Adrenal gland (tissue), 5 donors: ENCODE measurements at regions not wholly inside any gene's neighbourhood (a gene's known extent, or its start where the extent isn't known, plus 50 kb on each side); places are given as distances from the start of the nearest gene placed in this dataset.

Experiments
- POLR2A ChIP-seq, 2 donors: fragments of 450-650 bp; IDR thresholded peaks; one replicate each; pipeline ENCODE4 v1.6.1; 2017; ENCODE audit warnings: antibody characterized with exemption in 2 of 2, mild to moderate bottlenecking in 2 of 2, moderate library complexity in 1 of 2
- TF ChIP-seq, protein P1 (sequence below), 6 experiments: fragments of 450-650 bp in 4 of 6; fragments of 200-600 bp in 2 of 6; sonication (generic) in 1 of 6; IDR thresholded peaks; 1 replicate in 5 of 6; 2 replicates in 1 of 6; pipeline versions ENCODE4 v1.5.1 to v1.8.0; 2016 to 2021; ENCODE audit warnings: antibody characterized with exemption in 6 of 6, mild to moderate bottlenecking in 2 of 6, moderate library complexity in 1 of 6
- donor health status: DM: no; HTN: no; CAD: no.

DNA sequence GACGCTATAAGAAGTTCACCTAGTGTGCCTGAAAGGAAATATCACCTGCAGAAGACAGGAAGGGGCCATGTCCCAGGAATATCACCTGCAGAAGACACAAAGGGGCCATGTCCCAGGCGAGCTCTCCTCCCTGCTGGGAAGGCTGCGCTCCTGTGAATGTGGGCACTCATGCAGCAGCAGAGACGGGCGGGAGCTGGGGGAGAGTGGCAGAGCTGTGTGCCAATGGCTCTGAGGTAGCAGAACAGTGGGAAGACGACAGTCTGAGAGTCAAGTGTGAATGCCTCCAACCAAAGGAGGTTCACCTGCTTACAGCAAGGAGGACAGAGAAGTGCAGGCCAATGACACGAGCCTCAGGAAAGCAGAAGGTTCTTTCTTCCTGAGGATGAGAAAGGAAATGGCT, 117.9 kb upstream of the SALL3 start:
- TF ChIP-seq, protein P1, sequence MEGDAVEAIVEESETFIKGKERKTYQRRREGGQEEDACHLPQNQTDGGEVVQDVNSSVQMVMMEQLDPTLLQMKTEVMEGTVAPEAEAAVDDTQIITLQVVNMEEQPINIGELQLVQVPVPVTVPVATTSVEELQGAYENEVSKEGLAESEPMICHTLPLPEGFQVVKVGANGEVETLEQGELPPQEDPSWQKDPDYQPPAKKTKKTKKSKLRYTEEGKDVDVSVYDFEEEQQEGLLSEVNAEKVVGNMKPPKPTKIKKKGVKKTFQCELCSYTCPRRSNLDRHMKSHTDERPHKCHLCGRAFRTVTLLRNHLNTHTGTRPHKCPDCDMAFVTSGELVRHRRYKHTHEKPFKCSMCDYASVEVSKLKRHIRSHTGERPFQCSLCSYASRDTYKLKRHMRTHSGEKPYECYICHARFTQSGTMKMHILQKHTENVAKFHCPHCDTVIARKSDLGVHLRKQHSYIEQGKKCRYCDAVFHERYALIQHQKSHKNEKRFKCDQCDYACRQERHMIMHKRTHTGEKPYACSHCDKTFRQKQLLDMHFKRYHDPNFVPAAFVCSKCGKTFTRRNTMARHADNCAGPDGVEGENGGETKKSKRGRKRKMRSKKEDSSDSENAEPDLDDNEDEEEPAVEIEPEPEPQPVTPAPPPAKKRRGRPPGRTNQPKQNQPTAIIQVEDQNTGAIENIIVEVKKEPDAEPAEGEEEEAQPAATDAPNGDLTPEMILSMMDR (IDR thresholded peaks at IDR 0.05) = no peak
- TF ChIP-seq POLR2A (IDR thresholded peaks at IDR 0.05) = no peak
